ENCODE measurements at regions not wholly inside any gene's neighbourhood (a gene's known extent, or its start where the extent isn't known, plus 50 kb on each side); places are given as distances from the start of the nearest gene placed in this dataset.

DNA sequence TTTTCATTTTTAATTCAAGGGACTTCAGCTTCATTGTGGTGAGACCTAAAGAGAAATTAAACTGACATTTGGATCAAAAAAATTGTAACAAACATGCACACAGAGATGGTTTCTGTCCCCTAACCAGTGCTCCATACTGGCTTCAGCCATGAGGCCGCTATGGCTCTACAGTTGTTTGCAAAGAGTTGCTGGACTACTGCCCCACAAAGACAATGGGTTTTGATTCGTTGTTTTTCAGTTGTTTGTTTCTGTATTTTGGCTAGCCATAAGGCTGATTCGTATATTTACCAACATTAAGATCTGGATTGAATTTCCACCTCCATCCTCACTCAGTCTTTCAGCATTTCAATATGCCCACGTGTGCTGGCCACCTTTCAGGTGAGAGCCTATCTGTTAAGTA is 163.7 kb upstream of the KIF2A start:
- TF ChIP-seq CTCF (IDR thresholded peaks at IDR 0.05) (no peak), POLR2A (IDR thresholded peaks at IDR 0.05) (no peak)

Data from testis (tissue), 2 donors.